ENCODE measurements at regions not wholly inside any gene's neighbourhood (a gene's known extent, or its start where the extent isn't known, plus 50 kb on each side); places are given as distances from the start of the nearest gene placed in this dataset.
"Not testable (repeated sequence)": the region's sequence is repeated elsewhere in the genome, so short reads cannot be mapped to it uniquely, and the experiment has no call there.

- DNase-seq (ENCODE audit: extremely low read depth, low read depth, low spot score), result no peak
Measured at GRCh38 chr13:90910018-90910639, 437.4 kb upstream of the MIR17HG start.

GRCh38 chr13:90912247-90912646, 435.2 kb upstream of the MIR17HG start:
- DNase-seq (ENCODE audit: extremely low read depth, low read depth, low spot score), result no peak

GRCh38 chr13:90918536-90918935, 429.0 kb upstream of the MIR17HG start:
- DNase-seq (ENCODE audit: extremely low read depth, low read depth, low spot score), result no peak

- no peak for DNase-seq (ENCODE audit: extremely low read depth, low read depth, low spot score)
Measured at GRCh38 chr13:90919153-90919552, 428.3 kb upstream of the MIR17HG start.

- DNase-seq (ENCODE audit: extremely low read depth, low read depth, low spot score), result no peak
Measured at GRCh38 chr13:90926459-90926858, 421.0 kb upstream of the MIR17HG start.

- DNase-seq (ENCODE audit: extremely low read depth, low read depth, low spot score), result no peak
Measured at GRCh38 chr13:90928109-90928508, 419.4 kb upstream of the MIR17HG start.

GRCh38 chr13:90933097-90933826, 414.2 kb upstream of the MIR17HG start:
- no peak for DNase-seq (ENCODE audit: extremely low read depth, low read depth, low spot score)

- DNase-seq (ENCODE audit: extremely low read depth, low read depth, low spot score), result no peak
Measured at GRCh38 chr13:90934741-90935140, 412.7 kb upstream of the MIR17HG start.

GRCh38 chr13:90938848-90939247, 408.6 kb upstream of the MIR17HG start:
- no peak for DNase-seq (ENCODE audit: extremely low read depth, low read depth, low spot score)

- DNase-seq (ENCODE audit: extremely low read depth, low read depth, low spot score), result no peak
Measured at GRCh38 chr13:90943946-90944345, 403.5 kb upstream of the MIR17HG start.

GRCh38 chr13:90945146-90945545, 402.3 kb upstream of the MIR17HG start:
- DNase-seq (ENCODE audit: extremely low read depth, low read depth, low spot score), result not testable (repeated sequence)

GRCh38 chr13:90946125-90946524, 401.4 kb upstream of the MIR17HG start:
- DNase-seq (ENCODE audit: extremely low read depth, low read depth, low spot score), result not testable (repeated sequence)

GRCh38 chr13:90947976-90948375, 399.5 kb upstream of the MIR17HG start:
- DNase-seq (ENCODE audit: extremely low read depth, low read depth, low spot score), result no peak

GRCh38 chr13:90950160-90950559, 397.3 kb upstream of the MIR17HG start:
- no peak for DNase-seq (ENCODE audit: extremely low read depth, low read depth, low spot score)

GRCh38 chr13:90951663-90952062, 395.8 kb upstream of the MIR17HG start:
- DNase-seq (ENCODE audit: extremely low read depth, low read depth, low spot score), result no peak

- no peak for DNase-seq (ENCODE audit: extremely low read depth, low read depth, low spot score)
Measured at GRCh38 chr13:90952326-90952725, 395.2 kb upstream of the MIR17HG start.

GRCh38 chr13:90954605-90955195, 392.8 kb upstream of the MIR17HG start:
- DNase-seq (ENCODE audit: extremely low read depth, low read depth, low spot score), result no peak

GRCh38 chr13:90956031-90956430, 391.5 kb upstream of the MIR17HG start:
- no peak for DNase-seq (ENCODE audit: extremely low read depth, low read depth, low spot score)

GRCh38 chr13:90958866-90959265, 388.6 kb upstream of the MIR17HG start:
- no peak for DNase-seq (ENCODE audit: extremely low read depth, low read depth, low spot score)

- DNase-seq (ENCODE audit: extremely low read depth, low read depth, low spot score), result no peak
Measured at GRCh38 chr13:90968166-90968904, 379.2 kb upstream of the MIR17HG start.

GRCh38 chr13:90974249-90974975, 373.1 kb upstream of the MIR17HG start:
- no peak for DNase-seq (ENCODE audit: extremely low read depth, low read depth, low spot score)

All from glomerular endothelial cell (primary cell).